HepG2 (cell line): ENCODE measurements at regions not wholly inside any gene's neighbourhood (a gene's known extent, or its start where the extent isn't known, plus 50 kb on each side); places are given as distances from the start of the nearest gene placed in this dataset.

Source experiments
- CREB1 ChIP-seq, 2 experiments: fragments of 450-650 bp in 1 of 2; IDR thresholded peaks; 2 replicates each; pipeline ENCODE4 v1.6.1; 2016 to 2017; ENCODE audit warnings: control low read depth in 1 of 2, mild to moderate bottlenecking in 1 of 2, missing compliant biosample characterization in 1 of 2, missing genetic modification characterization in 1 of 2
- CREM ChIP-seq, 2 experiments: sonication (generic) in 1 of 2; formaldehyde crosslinking in 1 of 2; IDR thresholded peaks; 2 replicates each; pipeline versions ENCODE4 v1.4.0 to v1.6.1; 2016 to 2020; ENCODE audit warnings: antibody characterized with exemption in 1 of 2, mild to moderate bottlenecking in 1 of 2, missing genetic modification reagents in 1 of 2
- ERF ChIP-seq: IDR thresholded peaks from 2 replicates; pipeline ENCODE4 v1.6.1; 2018; ENCODE audit warnings: missing biosample characterization, missing genetic modification reagents
- FOSL1 ChIP-seq: sonication (generic); formaldehyde crosslinking; IDR thresholded peaks from 2 replicates; pipeline ENCODE4 v1.9.0; 2021; ENCODE audit warnings: missing genetic modification reagents, borderline replicate concordance
- MIXL1 ChIP-seq: IDR thresholded peaks from 2 replicates; pipeline ENCODE4 v1.6.1; 2016
- NR2F2 ChIP-seq: IDR thresholded peaks from 2 replicates; pipeline ENCODE4 v1.6.1; 2012; ENCODE audit warnings: low read depth, inconsistent platforms, borderline replicate concordance
- PCBP1 ChIP-seq: fragments of 200-400 bp; formaldehyde crosslinking; IDR thresholded peaks from 2 replicates; pipeline ENCODE4 v1.6.1; 2017; ENCODE audit warnings: mild to moderate bottlenecking, low read depth, low read length, borderline replicate concordance
- PHB2 ChIP-seq: fragments of 450-650 bp; IDR thresholded peaks from 2 replicates; pipeline ENCODE4 v1.6.1; 2018; ENCODE audit not compliant: partially characterized antibody
- PHF21A ChIP-seq: sonication (generic); formaldehyde crosslinking; IDR thresholded peaks from 2 replicates; pipeline ENCODE4 v1.5.0; 2020; ENCODE audit warnings: mild to moderate bottlenecking, missing genetic modification reagents
- RXRA ChIP-seq: sonication (generic); formaldehyde crosslinking; IDR thresholded peaks from 2 replicates; pipeline ENCODE4 v1.5.1; 2020; ENCODE audit warnings: missing genetic modification reagents
- SALL1 ChIP-seq: sonication (generic); formaldehyde crosslinking; IDR thresholded peaks from 2 replicates; pipeline ENCODE4 v1.8.0; 2022; ENCODE audit warnings: mild to moderate bottlenecking, missing genetic modification reagents
- SALL2 ChIP-seq: sonication (generic); formaldehyde crosslinking; IDR thresholded peaks from 2 replicates; pipeline ENCODE4 v1.8.1; 2023; ENCODE audit warnings: mild to moderate bottlenecking, missing genetic modification reagents, inconsistent platforms
- TAF1 ChIP-seq: sonication (generic); formaldehyde crosslinking; IDR thresholded peaks from 2 replicates; pipeline ENCODE4 v1.4.0; 2020; ENCODE audit warnings: missing genetic modification reagents
- ZGPAT ChIP-seq: IDR thresholded peaks from 2 replicates; pipeline ENCODE4 v1.6.1; 2016; ENCODE audit warnings: mild to moderate bottlenecking
- ZHX2 ChIP-seq, 2 experiments: sonication (generic) in 1 of 2; formaldehyde crosslinking in 1 of 2; IDR thresholded peaks; 2 replicates each; pipeline versions ENCODE4 v1.6.1 to v1.9.0; 2014 to 2022; ENCODE audit warnings: antibody characterized with exemption in 1 of 2, borderline replicate concordance in 1 of 2, inconsistent platforms in 1 of 2, low read depth in 1 of 2, missing genetic modification reagents in 1 of 2
- ZNF292 ChIP-seq: sonication (generic); formaldehyde crosslinking; IDR thresholded peaks from 2 replicates; pipeline ENCODE4 v1.8.1; 2022; ENCODE audit warnings: mild to moderate bottlenecking, low read depth, missing genetic modification reagents, borderline replicate concordance
- ZNF644 ChIP-seq: IDR thresholded peaks from 2 replicates; pipeline ENCODE4 v1.6.1; 2016; ENCODE audit warnings: low read depth
- ZNF784 ChIP-seq: sonication (generic); formaldehyde crosslinking; IDR thresholded peaks from 2 replicates; pipeline ENCODE4 v1.5.1; 2020; ENCODE audit warnings: missing genetic modification reagents, mild to moderate bottlenecking, borderline replicate concordance
- ZNF792 ChIP-seq: IDR thresholded peaks from 2 replicates; pipeline ENCODE4 v1.6.1; 2016
- TF ChIP-seq, protein P1 (sequence below): sonication (generic); formaldehyde crosslinking; IDR thresholded peaks from 2 replicates; pipeline ENCODE4 v1.4.0; 2020; ENCODE audit warnings: missing genetic modification reagents

DNA sequence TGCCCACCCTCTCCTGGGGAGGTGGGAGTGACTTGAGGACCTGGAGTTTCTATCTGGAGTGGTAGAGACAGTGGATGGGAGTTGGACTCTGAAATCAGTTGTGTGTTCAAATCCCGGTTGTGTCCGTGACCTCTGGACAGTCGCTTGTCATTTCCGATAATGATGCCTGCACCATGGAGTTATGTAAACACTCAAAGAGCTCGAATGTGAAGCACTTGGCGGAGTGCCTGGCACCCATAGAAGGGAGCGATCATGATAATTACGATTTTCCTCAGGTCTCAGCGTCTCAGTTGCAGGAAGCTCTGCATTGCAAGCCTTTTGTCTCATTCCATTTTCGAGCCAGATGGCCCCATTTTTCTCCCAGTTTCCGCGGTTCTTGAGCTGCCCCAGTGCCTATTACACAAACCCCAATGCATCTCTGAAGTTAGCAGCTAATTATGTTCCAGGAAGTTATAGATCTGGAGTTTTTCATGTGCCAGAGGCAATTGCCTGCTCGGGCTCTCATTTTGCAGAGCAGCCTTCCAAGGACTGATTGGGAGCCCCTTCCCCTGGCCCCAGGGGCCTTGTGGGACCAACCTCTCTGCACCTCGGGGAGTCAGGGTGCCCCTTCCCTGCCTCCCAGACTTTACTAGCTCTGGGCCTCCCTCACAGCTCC lies 175.5 kb upstream of the MVB12B start (continued):
- TF ChIP-seq PCBP1, result no peak
- TF ChIP-seq MIXL1 (CRISPR knock-in tag), result peak; percentile 48; the same call in 1 of the 2 replicates
- TF ChIP-seq ZGPAT, result peak; percentile 52; the same call in 1 of the 2 replicates
- no peak for TF ChIP-seq ZNF784 (CRISPR knock-in tag)
- TF ChIP-seq RXRA (CRISPR knock-in tag), result peak; percentile 48; the same call in 1 of the 2 replicates
- 0 out of 2 replicates have a peak, but pooled peaks have one; percentile 38 for TF ChIP-seq ZNF792
- no peak; the same call in 1 of the 2 replicates for TF ChIP-seq TAF1 (CRISPR knock-in tag)
- no peak for TF ChIP-seq SALL2
- TF ChIP-seq PHB2, result no peak
- TF ChIP-seq ZHX2 (IDR thresholded peaks at IDR 0.05; ENCODE audit: low read depth), result 0 out of 2 replicates have a peak, but pooled peaks have one; percentile 17
- TF ChIP-seq ZHX2 (CRISPR knock-in tag; IDR thresholded peaks at IDR 0.05; ENCODE audit: borderline replicate concordance), result no peak
- peak; percentile 44; the same call in 1 of the 2 replicates for TF ChIP-seq NR2F2
- TF ChIP-seq ZNF644, result peak; percentile 64; the same call in 1 of the 2 replicates
- no peak for TF ChIP-seq CREB1 (IDR thresholded peaks at IDR 0.05)
- TF ChIP-seq CREB1 (CRISPR knock-in tag; IDR thresholded peaks at IDR 0.05), result peak; percentile 82
- TF ChIP-seq ZNF292 (CRISPR knock-in tag), result 0 out of 2 replicates have a peak, but pooled peaks have one; percentile 38
- no peak for TF ChIP-seq FOSL1 (CRISPR knock-in tag)
- TF ChIP-seq CREM (IDR thresholded peaks at IDR 0.05), result peak; percentile 68
- TF ChIP-seq CREM (CRISPR knock-in tag; IDR thresholded peaks at IDR 0.05), result no peak
- peak; percentile 60; the same call in 1 of the 2 replicates for TF ChIP-seq PHF21A (CRISPR knock-in tag)
- TF ChIP-seq ERF (CRISPR knock-in tag), result peak; percentile 59; the same call in 1 of the 2 replicates
- TF ChIP-seq SALL1 (CRISPR knock-in tag), result peak; percentile 66
- TF ChIP-seq, protein P1, sequence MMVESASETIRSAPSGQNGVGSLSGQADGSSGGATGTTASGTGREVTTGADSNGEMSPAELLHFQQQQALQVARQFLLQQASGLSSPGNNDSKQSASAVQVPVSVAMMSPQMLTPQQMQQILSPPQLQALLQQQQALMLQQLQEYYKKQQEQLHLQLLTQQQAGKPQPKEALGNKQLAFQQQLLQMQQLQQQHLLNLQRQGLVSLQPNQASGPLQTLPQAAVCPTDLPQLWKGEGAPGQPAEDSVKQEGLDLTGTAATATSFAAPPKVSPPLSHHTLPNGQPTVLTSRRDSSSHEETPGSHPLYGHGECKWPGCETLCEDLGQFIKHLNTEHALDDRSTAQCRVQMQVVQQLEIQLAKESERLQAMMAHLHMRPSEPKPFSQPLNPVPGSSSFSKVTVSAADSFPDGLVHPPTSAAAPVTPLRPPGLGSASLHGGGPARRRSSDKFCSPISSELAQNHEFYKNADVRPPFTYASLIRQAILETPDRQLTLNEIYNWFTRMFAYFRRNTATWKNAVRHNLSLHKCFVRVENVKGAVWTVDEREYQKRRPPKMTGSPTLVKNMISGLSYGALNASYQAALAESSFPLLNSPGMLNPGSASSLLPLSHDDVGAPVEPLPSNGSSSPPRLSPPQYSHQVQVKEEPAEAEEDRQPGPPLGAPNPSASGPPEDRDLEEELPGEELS (CRISPR knock-in tag), result peak; percentile 68
